ENCODE measurements at regions not wholly inside any gene's neighbourhood (a gene's known extent, or its start where the extent isn't known, plus 50 kb on each side); places are given as distances from the start of the nearest gene placed in this dataset.

GRCh38 chr13:37379841-37380240 is 218.7 kb downstream of the POSTN start:
- Mint-ChIP-seq H3K4me3 (ENCODE audit: unreplicated experiment) (no peak overlapping the region), H3K36me3 (ENCODE audit: low read depth, unreplicated experiment) (no peaks in the 10 kb centered on the region), H3K27me3 (ENCODE audit: unreplicated experiment) (no peaks in the 10 kb centered on the region), H3K4me1 (ENCODE audit: unreplicated experiment) (no peaks in the 10 kb centered on the region), H3K9me3 (ENCODE audit: unreplicated experiment) (no peaks in the 10 kb centered on the region), H3K27ac (ENCODE audit: unreplicated experiment) (no peak overlapping the region)
- TF ChIP-seq, protein P1, sequence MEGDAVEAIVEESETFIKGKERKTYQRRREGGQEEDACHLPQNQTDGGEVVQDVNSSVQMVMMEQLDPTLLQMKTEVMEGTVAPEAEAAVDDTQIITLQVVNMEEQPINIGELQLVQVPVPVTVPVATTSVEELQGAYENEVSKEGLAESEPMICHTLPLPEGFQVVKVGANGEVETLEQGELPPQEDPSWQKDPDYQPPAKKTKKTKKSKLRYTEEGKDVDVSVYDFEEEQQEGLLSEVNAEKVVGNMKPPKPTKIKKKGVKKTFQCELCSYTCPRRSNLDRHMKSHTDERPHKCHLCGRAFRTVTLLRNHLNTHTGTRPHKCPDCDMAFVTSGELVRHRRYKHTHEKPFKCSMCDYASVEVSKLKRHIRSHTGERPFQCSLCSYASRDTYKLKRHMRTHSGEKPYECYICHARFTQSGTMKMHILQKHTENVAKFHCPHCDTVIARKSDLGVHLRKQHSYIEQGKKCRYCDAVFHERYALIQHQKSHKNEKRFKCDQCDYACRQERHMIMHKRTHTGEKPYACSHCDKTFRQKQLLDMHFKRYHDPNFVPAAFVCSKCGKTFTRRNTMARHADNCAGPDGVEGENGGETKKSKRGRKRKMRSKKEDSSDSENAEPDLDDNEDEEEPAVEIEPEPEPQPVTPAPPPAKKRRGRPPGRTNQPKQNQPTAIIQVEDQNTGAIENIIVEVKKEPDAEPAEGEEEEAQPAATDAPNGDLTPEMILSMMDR (IDR thresholded peaks at IDR 0.05; ENCODE audit: unreplicated experiment), result no peak
- DNase-seq (ENCODE audit: low spot score), result no peak

- TF ChIP-seq, protein P1 (IDR thresholded peaks at IDR 0.05; ENCODE audit: unreplicated experiment), result no peak
- Mint-ChIP-seq H3K27me3 (ENCODE audit: unreplicated experiment) (no peaks in the 10 kb centered on the region), H3K4me1 (ENCODE audit: unreplicated experiment) (no peaks in the 10 kb centered on the region), H3K36me3 (ENCODE audit: low read depth, unreplicated experiment) (no peaks in the 10 kb centered on the region), H3K27ac (ENCODE audit: unreplicated experiment) (no peak overlapping the region), H3K9me3 (ENCODE audit: unreplicated experiment) (no peaks in the 10 kb centered on the region), H3K4me3 (ENCODE audit: unreplicated experiment) (no peak overlapping the region)
- no peak for DNase-seq (ENCODE audit: low spot score)
Observed at GRCh38 chr13:37375724-37376123, 222.8 kb downstream of the POSTN start.

DNA sequence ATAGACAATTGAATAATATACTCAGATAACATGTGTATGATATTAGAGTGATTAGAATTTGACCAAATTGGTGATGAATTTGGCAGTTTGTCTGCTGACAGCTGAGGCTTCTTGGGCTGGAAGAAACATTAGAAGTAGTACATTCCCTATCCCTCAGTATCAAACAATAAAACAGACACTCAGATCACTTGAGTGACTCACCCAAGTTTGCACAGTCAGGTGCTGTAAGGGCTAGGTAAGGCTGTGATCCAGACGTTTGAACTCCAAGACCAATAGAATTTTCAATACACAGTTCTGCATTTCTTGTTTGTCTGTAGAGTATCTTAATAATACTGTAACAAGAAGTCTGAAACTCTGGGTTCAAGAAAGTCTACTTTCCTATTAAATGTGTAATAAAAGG is 223.5 kb downstream of the POSTN start:
- no peak overlapping the region for H3K27ac Mint-ChIP-seq (ENCODE audit: unreplicated experiment)
- no peak overlapping the region for H3K4me3 Mint-ChIP-seq (ENCODE audit: unreplicated experiment)
- TF ChIP-seq, protein P1 (IDR thresholded peaks at IDR 0.05; ENCODE audit: unreplicated experiment), result no peak
- no peak for DNase-seq (ENCODE audit: low spot score)
- no peaks in the 10 kb centered on the region for H3K36me3 Mint-ChIP-seq (ENCODE audit: low read depth, unreplicated experiment)
- H3K4me1 Mint-ChIP-seq (ENCODE audit: unreplicated experiment), result no peaks in the 10 kb centered on the region
- H3K9me3 Mint-ChIP-seq (ENCODE audit: unreplicated experiment), result no peaks in the 10 kb centered on the region
- H3K27me3 Mint-ChIP-seq (ENCODE audit: unreplicated experiment), result no peaks in the 10 kb centered on the region

DNA sequence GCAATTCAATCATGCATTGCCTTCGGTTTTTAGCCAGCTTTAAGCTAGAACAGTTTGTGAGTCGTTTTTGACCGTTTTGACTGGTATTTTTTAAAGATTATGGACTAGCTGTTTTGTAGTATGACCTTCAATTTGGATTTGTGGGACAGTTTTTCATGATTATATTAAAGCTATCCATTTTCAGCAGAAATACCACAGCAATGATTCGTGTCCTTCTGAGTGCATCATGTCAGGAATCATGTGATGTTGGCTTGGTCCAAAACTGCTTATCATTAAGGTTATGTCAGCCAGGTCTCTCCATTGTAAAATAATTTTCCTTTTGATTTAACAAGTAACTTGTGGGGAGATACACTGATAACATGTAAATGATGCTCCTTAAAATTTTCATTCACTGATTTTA is 229.0 kb downstream of the POSTN start:
- DNase-seq (ENCODE audit: low spot score), result no peak
- no peaks in the 10 kb centered on the region for H3K36me3 Mint-ChIP-seq (ENCODE audit: low read depth, unreplicated experiment)
- no peaks in the 10 kb centered on the region for H3K4me1 Mint-ChIP-seq (ENCODE audit: unreplicated experiment)

DNA sequence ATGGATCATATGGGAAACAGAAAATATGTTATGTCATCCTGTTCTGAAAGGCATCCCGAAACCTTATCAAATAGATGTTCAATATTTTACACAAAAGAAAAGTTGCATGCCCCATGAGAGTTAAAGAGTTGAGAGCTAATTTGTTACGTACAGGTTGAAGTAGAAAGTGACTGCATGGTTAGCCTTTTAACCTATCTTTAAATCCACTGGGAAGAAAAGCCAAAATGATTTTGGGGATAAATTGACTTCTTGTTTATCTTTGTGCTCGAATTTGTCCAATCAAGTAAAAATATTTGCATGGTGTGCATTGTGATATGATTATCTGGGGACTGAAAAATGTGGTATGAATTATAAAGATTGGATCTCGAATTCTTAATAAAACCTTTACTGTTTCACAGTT is 230.1 kb downstream of the POSTN start:
- Mint-ChIP-seq H3K27me3 (ENCODE audit: unreplicated experiment) (no peaks in the 10 kb centered on the region), H3K9me3 (ENCODE audit: unreplicated experiment) (no peaks in the 10 kb centered on the region), H3K4me1 (ENCODE audit: unreplicated experiment) (no peaks in the 10 kb centered on the region), H3K4me3 (ENCODE audit: unreplicated experiment) (no peak overlapping the region), H3K27ac (ENCODE audit: unreplicated experiment) (no peak overlapping the region), H3K36me3 (ENCODE audit: low read depth, unreplicated experiment) (no peaks in the 10 kb centered on the region)
- TF ChIP-seq, protein P1 (IDR thresholded peaks at IDR 0.05; ENCODE audit: unreplicated experiment), result no peak
- no peak for DNase-seq (ENCODE audit: low spot score)

More for the DNA sequence above, 229.0 kb downstream of the POSTN start:
- Mint-ChIP-seq H3K9me3 (ENCODE audit: unreplicated experiment) (no peaks in the 10 kb centered on the region), H3K27me3 (ENCODE audit: unreplicated experiment) (no peaks in the 10 kb centered on the region), H3K4me3 (ENCODE audit: unreplicated experiment) (no peak overlapping the region), H3K27ac (ENCODE audit: unreplicated experiment) (no peak overlapping the region)
- TF ChIP-seq, protein P1 (IDR thresholded peaks at IDR 0.05; ENCODE audit: unreplicated experiment), result no peak

Data from endothelial cell (in vitro differentiated cells).